Gastroesophageal sphincter (tissue), 4 donors: ENCODE measurements at regions not wholly inside any gene's neighbourhood (a gene's known extent, or its start where the extent isn't known, plus 50 kb on each side); places are given as distances from the start of the nearest gene placed in this dataset.

Experiments used
- ATAC-seq: fragments of 150-250 bp; one replicate; pipeline ENCODE4 v1.9.1; 2016; ENCODE audit warnings: mild to moderate bottlenecking, moderate library complexity
- H3K27ac ChIP-seq, 4 donors: fragments of 200-600 bp; sonication (generic) in 3 of 4; 1 replicate in 3 of 4; 2 replicates in 1 of 4; pipeline ENCODE4 v1.5.1; 2016 to 2019
- H3K27me3 ChIP-seq: fragments of 200-600 bp; sonication (generic); one replicate; pipeline ENCODE4 v1.5.1; 2019
- H3K36me3 ChIP-seq, 2 donors: fragments of 200-600 bp; sonication (generic); one replicate each; pipeline ENCODE4 v1.5.1; 2019; ENCODE audit warnings: control low read depth in 1 of 2
- H3K4me1 ChIP-seq, 3 donors: fragments of 200-600 bp; sonication (generic); 1 replicate in 2 of 3; 2 replicates in 1 of 3; pipeline ENCODE4 v1.5.1; 2016 to 2019; ENCODE audit warnings: control low read depth in 2 of 3
- H3K4me3 ChIP-seq, 2 donors: fragments of 200-600 bp; sonication (generic); one replicate each; pipeline ENCODE4 v1.5.1; 2019; ENCODE audit warnings: mild to moderate bottlenecking in 1 of 2, moderate library complexity in 1 of 2
- H3K9me3 ChIP-seq, 3 donors: fragments of 200-600 bp; sonication (generic); one replicate each; pipeline ENCODE4 v1.5.1; 2017 to 2019; ENCODE audit warnings: control low read depth in 2 of 3
- CTCF ChIP-seq, 4 experiments: fragments of 200-600 bp in 2 of 4; fragments of 450-650 bp in 2 of 4; sonication (generic) in 1 of 4; IDR thresholded peaks; one replicate each; pipeline ENCODE4 v1.5.1; 2017 to 2019; ENCODE audit warnings: antibody characterized with exemption in 4 of 4, mild to moderate bottlenecking in 2 of 4, moderate library complexity in 2 of 4
- EP300 ChIP-seq: sonication (generic); formaldehyde crosslinking; IDR thresholded peaks from one replicate; pipeline ENCODE4 v1.6.1; 2017; ENCODE audit warnings: antibody characterized with exemption, mild to moderate bottlenecking
- POLR2A ChIP-seq, 2 donors: fragments of 450-650 bp; IDR thresholded peaks; one replicate each; pipeline ENCODE4 v1.6.1; 2017; ENCODE audit warnings: antibody characterized with exemption in 2 of 2, mild to moderate bottlenecking in 2 of 2, moderate library complexity in 1 of 2
- POLR2AphosphoS5 ChIP-seq: sonication (generic); formaldehyde crosslinking; IDR thresholded peaks from one replicate; pipeline ENCODE4 v1.6.1; 2017; ENCODE audit warnings: antibody characterized with exemption
- WGBS, 2 donors: methylation state at CpG; one replicate each; pipeline ENCODE4 v1.1.5; 2018; ENCODE audit warnings: low coverage in 1 of 2; 5-methylcytosine and 5-hydroxymethylcytosine counted together

- no peaks in the 10 kb centered on the region for H3K27me3 ChIP-seq
- no peak for ATAC-seq
Observed at GRCh38 chr17:13372432-13372831, 229.3 kb downstream of the HS3ST3A1 start.

GRCh38 chr17:13367154-13367553 lies 234.6 kb downstream of the HS3ST3A1 start:
- H3K27me3 ChIP-seq = no peaks in the 10 kb centered on the region
- no peaks in the 10 kb centered on the region for H3K9me3 ChIP-seq
- H3K36me3 ChIP-seq = no peaks in the 10 kb centered on the region
- WGBS, 2 donors = 48 to 57% methylated on average over 2 of the region's 2 CpGs
- H3K4me3 ChIP-seq = no peak overlapping the region
- H3K4me1 ChIP-seq = no peaks in the 10 kb centered on the region
- TF ChIP-seq EP300 (no peak), POLR2AphosphoS5 (no peak), POLR2A (IDR thresholded peaks at IDR 0.05) (no peak), CTCF (IDR thresholded peaks at IDR 0.05) (no peak)
- H3K27ac ChIP-seq = no peak overlapping the region
- no peak for ATAC-seq

More at GRCh38 chr17:13372432-13372831, 229.3 kb downstream of the HS3ST3A1 start:
- WGBS, 2 donors = 56 to 91% methylated on average over 1 to 4 of the region's 4 CpGs
- Histone ChIP-seq H3K27ac (no peak overlapping the region), H3K4me1 (peaks cover 0 to under 1% (median 0%) of the 10 kb centered on the region in 3 donors), H3K4me3 (no peak overlapping the region), H3K36me3 (no peaks in the 10 kb centered on the region), H3K9me3 (no peaks in the 10 kb centered on the region)
- no peak for TF ChIP-seq EP300
- TF ChIP-seq POLR2AphosphoS5 = no peak
- TF ChIP-seq CTCF (IDR thresholded peaks at IDR 0.05) = no peak
- TF ChIP-seq POLR2A (IDR thresholded peaks at IDR 0.05) = no peak

GRCh38 chr17:13365331-13365730 lies 236.4 kb downstream of the HS3ST3A1 start:
- Histone ChIP-seq H3K4me3 (no peak overlapping the region), H3K4me1 (no peaks in the 10 kb centered on the region), H3K27ac (no peak overlapping the region), H3K36me3 (no peaks in the 10 kb centered on the region), H3K9me3 (no peaks in the 10 kb centered on the region), H3K27me3 (no peaks in the 10 kb centered on the region)
- TF ChIP-seq POLR2AphosphoS5 = no peak
- TF ChIP-seq POLR2A (IDR thresholded peaks at IDR 0.05) = no peak
- no peak for TF ChIP-seq EP300
- no peak for TF ChIP-seq CTCF (IDR thresholded peaks at IDR 0.05)
- 80 to 88% methylated on average over 4 of the region's 4 CpGs for WGBS, 2 donors
- ATAC-seq = no peak

DNA sequence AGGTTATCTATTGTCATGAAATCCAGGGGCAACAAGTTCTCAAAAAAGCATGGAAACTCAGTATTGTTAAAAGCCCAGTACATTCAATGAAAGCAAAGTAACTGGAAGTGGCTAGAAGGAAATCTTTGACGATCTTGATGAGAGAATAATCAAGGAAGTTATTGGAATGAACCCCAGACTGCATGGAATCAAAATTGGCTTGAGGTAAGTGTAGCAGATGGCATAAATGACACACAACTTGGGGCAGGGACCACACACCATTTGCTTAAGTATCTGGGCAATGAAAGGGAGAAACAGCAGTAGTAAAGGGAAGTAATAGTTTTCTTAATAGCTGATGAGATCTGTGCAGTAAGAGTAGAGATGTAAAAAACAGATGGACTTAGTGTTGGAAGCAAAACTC lies 238.0 kb downstream of the HS3ST3A1 start:
- H3K9me3 ChIP-seq = no peaks in the 10 kb centered on the region
- ATAC-seq = no peak
- no peak overlapping the region for H3K27ac ChIP-seq
- H3K27me3 ChIP-seq = no peaks in the 10 kb centered on the region
- H3K4me3 ChIP-seq = no peak overlapping the region
- no peaks in the 10 kb centered on the region for H3K4me1 ChIP-seq
- TF ChIP-seq EP300 (no peak), POLR2A (IDR thresholded peaks at IDR 0.05) (no peak), POLR2AphosphoS5 (no peak), CTCF (IDR thresholded peaks at IDR 0.05) (no peak)
- 50 to 54% methylated on average over 1 of the region's 1 CpG for WGBS, 2 donors
- no peaks in the 10 kb centered on the region for H3K36me3 ChIP-seq

DNA sequence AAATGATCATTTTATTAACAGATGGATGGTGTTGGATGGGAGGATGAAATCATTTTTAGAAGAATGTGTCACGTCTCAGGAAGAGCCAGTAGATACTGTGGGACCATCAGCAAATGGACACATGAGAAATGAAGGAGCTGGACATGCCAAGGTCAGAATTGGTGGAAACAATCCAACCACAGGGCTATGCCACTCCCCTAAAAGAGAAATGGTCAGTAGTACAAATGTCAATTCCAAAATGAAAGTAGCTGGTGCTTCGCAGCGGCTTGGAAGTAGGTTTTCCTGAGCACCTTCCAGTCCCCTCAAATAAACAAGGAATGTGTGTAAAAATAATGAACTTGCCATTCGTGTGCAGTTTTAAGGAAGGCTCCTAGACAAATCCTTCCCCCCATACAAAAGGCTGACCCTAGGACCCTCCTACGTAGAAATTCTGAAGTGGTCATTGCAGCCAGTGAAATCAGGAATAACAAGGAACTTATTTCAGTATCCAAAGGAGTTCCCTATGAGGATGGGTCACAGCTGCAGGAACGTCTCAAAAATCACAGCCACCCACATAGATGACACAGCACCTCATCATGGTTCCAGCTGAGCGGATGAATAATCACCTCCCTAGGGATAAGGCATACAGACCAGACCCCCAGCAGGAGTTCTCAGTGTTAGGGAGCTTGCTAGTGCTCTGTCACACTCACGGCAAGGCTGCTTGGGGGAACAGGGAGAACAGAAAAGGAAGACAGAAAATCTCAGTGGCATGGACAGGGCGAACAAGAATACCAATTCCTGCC lies 239.2 kb downstream of the HS3ST3A1 start:
- no peak overlapping the region for H3K27ac ChIP-seq
- no peaks in the 10 kb centered on the region for H3K27me3 ChIP-seq
- no peak for TF ChIP-seq CTCF (IDR thresholded peaks at IDR 0.05)
- TF ChIP-seq POLR2AphosphoS5 = no peak
- TF ChIP-seq EP300 = no peak
- TF ChIP-seq POLR2A (IDR thresholded peaks at IDR 0.05) = no peak
- no peak for ATAC-seq
- H3K4me3 ChIP-seq = no peak overlapping the region
- H3K36me3 ChIP-seq = no peaks in the 10 kb centered on the region
- no peaks in the 10 kb centered on the region for H3K9me3 ChIP-seq
- no peaks in the 10 kb centered on the region for H3K4me1 ChIP-seq
- 51 to 57% methylated on average over 4 to 8 of the region's 9 CpGs for WGBS, 2 donors
